Natural killer cell treated with Interleukin-12 subunit alpha and Interleukin-12 subunit beta and Interleukin-15 and Interleukin-18, amount 100 ng/mL, for 72 hours (primary cell): ENCODE measurements at regions not wholly inside any gene's neighbourhood (a gene's known extent, or its start where the extent isn't known, plus 50 kb on each side); places are given as distances from the start of the nearest gene placed in this dataset.

ENCODE experiments used
- ATAC-seq, 2 donors: fragments of 150-1000 bp; cut with Tn5 transposase in 1 of 2; sonication (Bioruptor Pico), chemical (Tn5 transposase) in 1 of 2; 2 replicates each; pipeline ENCODE4 v1.10.0; 2021
- DNase-seq: peaks from one replicate; pipeline ENCODE4 v3.0.0; 2022; ENCODE audit warnings: low spot score
- H3K27ac Mint-ChIP-seq, 2 donors: 1 replicate in 1 of 2; 2 replicates in 1 of 2; pipeline ENCODE4 v1.8.0; 2022; ENCODE audit warnings: mixed read lengths in 2 of 2, mild to moderate bottlenecking in 1 of 2, moderate library complexity in 1 of 2
- H3K27me3 Mint-ChIP-seq, 2 donors: 1 replicate in 1 of 2; 2 replicates in 1 of 2; pipeline ENCODE4 v1.8.0; 2022; ENCODE audit warnings: mixed read lengths in 2 of 2
- H3K36me3 Mint-ChIP-seq: one replicate; pipeline ENCODE4 v1.8.0; 2022; ENCODE audit warnings: mixed read lengths
- H3K4me1 Mint-ChIP-seq, 2 donors: 1 replicate in 1 of 2; 2 replicates in 1 of 2; pipeline ENCODE4 v1.8.0; 2022; ENCODE audit warnings: low read depth in 2 of 2, mixed read lengths in 2 of 2, mild to moderate bottlenecking in 1 of 2
- H3K4me3 Mint-ChIP-seq: one replicate; pipeline ENCODE4 v1.8.0; 2022; ENCODE audit warnings: mixed read lengths
- H3K9me3 Mint-ChIP-seq: 2 replicates; pipeline ENCODE4 v1.8.0; 2022; ENCODE audit warnings: mixed read lengths

DNA sequence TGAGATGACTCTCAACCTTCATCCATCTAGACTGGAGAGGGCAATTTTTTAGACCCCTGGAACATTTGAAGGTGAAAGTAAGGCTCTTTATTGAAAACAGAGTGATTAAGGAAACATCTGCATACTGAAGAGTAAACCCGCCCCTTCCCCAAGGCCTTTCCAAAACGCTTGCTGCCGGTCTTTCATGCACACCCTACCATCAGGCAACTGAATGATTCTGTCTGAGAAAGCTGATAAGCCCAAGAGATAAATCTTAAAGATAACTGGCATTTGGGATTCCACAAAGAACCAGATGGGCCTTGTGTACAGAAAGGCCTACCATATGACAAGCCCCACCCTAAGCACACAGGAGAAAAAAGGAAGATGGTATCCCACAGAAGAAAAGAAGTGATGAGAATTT is 54.4 kb upstream of the PIK3R1 start:
- no peak for ATAC-seq
- Mint-ChIP-seq H3K4me3 (no peak overlapping the region), H3K4me1 (no peaks in the 10 kb centered on the region), H3K27ac (no peak overlapping the region), H3K36me3 (no peaks in the 10 kb centered on the region), H3K27me3 (peaks cover 0 to 4% of the 10 kb centered on the region in 2 donors), H3K9me3 (no peaks in the 10 kb centered on the region)
- no peak for DNase-seq

DNA sequence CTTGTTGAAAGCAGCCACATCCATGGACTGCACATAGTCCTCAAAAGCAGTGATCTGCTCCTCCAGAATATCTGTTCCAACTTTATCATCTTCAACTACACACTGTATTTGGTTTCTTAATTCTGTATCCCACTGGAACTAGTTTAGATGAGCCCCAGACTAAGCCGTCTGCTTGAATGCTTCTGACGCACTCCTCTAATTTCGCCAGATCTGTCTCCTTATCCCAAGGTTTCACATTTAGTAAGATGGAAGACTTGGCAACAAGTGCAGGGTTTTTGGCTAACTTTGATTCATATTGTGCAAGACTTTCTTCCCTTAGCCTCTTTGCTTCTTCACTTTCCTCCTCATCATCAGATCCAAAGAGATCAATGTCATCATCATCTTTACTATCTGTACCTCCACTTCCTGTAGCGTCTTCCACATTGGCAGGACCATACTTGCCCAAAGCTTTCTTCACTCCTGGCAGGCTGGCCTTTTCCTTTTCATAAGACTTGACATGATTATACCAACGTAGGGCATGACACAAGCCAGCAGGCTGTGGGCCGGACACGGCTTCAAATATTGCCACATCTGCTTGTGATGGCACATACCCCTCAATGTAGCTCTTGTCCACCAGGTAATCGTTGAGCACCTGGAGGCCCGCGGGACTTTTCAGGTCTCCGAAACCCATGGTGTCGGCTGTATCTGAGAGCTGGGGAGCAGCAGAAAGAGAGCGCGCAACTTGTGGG is 56.2 kb upstream of the PIK3R1 start:
- Mint-ChIP-seq H3K27me3 (peaks cover 0 to 6% of the 10 kb centered on the region in 2 donors), H3K27ac (no peak overlapping the region), H3K4me1 (no peaks in the 10 kb centered on the region), H3K9me3 (no peaks in the 10 kb centered on the region), H3K36me3 (no peaks in the 10 kb centered on the region), H3K4me3 (no peak overlapping the region)
- no peak for DNase-seq
- no peak for ATAC-seq

DNA sequence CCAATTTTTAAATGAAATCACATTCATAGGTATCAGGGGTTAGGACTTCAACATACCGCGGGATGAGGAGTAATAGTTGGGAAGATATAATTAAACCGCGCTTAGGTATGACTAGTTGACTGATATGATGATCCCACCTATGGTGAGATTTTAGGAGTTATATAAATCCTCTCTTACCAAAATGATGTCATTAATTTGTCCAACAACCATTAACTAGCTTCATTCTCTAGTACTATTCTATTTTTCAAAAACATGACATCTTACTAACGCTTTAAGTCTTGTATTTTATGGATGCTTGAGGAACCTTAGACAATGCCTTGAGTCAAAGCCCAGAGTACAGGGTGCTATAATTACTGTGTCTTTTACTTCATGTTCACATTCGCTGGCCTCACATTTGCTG is 59.6 kb upstream of the PIK3R1 start:
- Mint-ChIP-seq H3K4me1 (no peaks in the 10 kb centered on the region), H3K27ac (no peak overlapping the region), H3K27me3 (peaks cover 0 to 6% of the 10 kb centered on the region in 2 donors), H3K4me3 (no peak overlapping the region), H3K9me3 (no peaks in the 10 kb centered on the region), H3K36me3 (no peaks in the 10 kb centered on the region)
- no peak for ATAC-seq
- no peak for DNase-seq

DNA sequence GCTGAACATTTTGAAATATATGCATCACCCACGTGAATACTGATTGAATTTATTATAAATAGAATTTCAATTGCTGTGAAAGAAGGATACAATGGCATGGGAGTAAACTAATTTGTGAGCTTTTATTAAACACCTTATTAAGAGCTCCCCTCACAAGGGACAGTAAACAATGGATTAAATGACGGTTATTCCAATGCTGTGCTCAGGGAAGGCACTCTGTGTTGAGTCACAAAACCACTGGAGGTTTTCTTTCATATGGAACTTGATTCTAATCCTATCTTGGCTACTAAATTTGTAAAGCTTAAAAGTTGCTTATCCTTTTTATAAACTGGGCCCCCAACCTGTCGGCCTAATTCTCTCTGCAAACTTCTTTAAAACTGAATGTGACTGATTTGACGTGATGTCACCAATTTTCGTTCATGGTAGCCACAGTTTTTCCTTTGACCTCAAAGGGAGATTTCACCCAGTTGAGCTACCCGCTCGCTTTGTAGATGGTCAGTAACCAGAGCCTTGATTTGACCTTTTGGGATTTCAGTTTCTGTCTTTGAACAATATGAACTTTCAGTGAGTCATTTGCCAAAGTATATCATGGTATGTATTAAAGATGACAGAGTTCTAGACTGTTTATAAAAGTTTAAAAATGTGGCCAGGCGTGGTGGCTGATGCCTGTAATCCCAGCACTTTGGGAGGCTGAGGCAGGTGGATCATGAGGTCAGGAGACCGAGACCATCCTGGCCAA is 61.3 kb upstream of the PIK3R1 start:
- Mint-ChIP-seq H3K27me3 (peaks cover 0 to 3% of the 10 kb centered on the region in 2 donors), H3K4me3 (no peak overlapping the region), H3K9me3 (no peaks in the 10 kb centered on the region), H3K36me3 (no peaks in the 10 kb centered on the region), H3K27ac (no peak overlapping the region), H3K4me1 (peaks cover under 1 to 2% of the 10 kb centered on the region in 2 donors)
- ATAC-seq (no peak), DNase-seq (no peak)

DNA sequence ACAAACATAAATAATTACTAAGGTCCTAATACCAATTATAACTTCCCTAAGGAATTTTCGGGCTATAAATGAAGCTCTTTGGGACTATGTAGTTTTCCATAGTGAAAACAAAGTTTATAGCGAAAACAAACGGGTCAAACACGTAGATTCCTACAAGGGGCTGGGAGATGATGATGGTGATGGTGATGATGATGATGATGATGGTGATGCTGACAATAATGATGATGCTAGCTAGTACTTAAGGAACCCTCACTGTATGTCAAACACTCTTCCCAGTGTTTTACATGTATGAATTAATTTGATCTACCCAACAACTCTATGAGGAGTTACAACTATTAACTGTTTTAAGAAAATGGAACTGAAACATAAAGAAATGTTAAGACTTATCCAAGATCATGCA is 63.7 kb upstream of the PIK3R1 start:
- Mint-ChIP-seq H3K36me3 (no peaks in the 10 kb centered on the region), H3K27me3 (peaks cover 0 to 2% of the 10 kb centered on the region in 2 donors), H3K4me1 (peaks cover 12 to 19% of the 10 kb centered on the region in 2 donors), H3K4me3 (no peak overlapping the region), H3K27ac (no peak overlapping the region), H3K9me3 (no peaks in the 10 kb centered on the region)
- DNase-seq = no peak
- ATAC-seq = no peak

DNA sequence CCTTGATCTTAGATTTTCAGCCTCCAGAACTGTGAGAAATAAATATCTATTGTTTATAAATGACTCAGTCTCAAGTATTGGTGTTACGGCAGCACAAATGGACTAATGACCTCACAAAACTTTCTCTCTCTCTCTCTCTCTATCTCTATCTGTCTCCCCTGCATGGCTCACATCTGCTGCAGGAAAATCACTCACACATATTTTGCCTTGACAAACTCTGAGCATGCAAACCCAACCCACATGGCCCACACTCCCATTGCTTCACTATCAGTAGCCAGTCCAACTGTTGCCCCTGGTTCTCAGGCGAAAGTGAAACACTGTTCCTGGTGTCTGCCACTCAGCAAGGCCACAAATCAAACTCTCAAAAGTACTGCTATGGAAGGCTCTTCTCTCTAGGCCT is 66.4 kb upstream of the PIK3R1 start:
- no peak overlapping the region for H3K4me3 Mint-ChIP-seq
- no peaks in the 10 kb centered on the region for H3K27me3 Mint-ChIP-seq
- no peaks in the 10 kb centered on the region for H3K36me3 Mint-ChIP-seq
- DNase-seq = no peak
- no peak overlapping the region for H3K27ac Mint-ChIP-seq
- H3K4me1 Mint-ChIP-seq = peaks cover 12 to 19% of the 10 kb centered on the region in 2 donors
- ATAC-seq = no peak
- H3K9me3 Mint-ChIP-seq = no peaks in the 10 kb centered on the region

DNA sequence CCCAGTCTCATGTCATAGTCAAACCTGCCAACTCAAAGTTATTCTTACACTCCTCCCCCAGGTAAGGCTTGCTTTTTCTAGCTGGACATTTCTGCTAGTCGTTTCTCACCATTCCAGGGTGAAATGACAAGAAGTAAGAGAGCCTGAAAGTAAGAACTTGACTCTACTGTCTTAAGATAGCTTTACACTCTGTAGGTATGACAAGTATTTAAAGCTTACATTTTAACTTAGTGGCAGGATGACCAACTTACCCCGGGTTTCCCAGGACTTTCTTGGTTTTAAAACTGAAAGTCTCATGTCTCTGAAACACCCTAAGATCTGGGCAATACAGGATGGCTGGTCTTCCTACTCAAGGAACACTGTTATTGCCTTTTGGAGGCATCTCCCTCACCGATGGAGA is 67.5 kb upstream of the PIK3R1 start:
- Mint-ChIP-seq H3K9me3 (no peaks in the 10 kb centered on the region), H3K27ac (no peak overlapping the region), H3K4me3 (no peak overlapping the region), H3K27me3 (no peaks in the 10 kb centered on the region), H3K36me3 (peaks cover 4% of the 10 kb centered on the region), H3K4me1 (peaks cover 12 to 19% of the 10 kb centered on the region in 2 donors)
- ATAC-seq (peak; percentile 50 to 56), DNase-seq (no peak)

DNA sequence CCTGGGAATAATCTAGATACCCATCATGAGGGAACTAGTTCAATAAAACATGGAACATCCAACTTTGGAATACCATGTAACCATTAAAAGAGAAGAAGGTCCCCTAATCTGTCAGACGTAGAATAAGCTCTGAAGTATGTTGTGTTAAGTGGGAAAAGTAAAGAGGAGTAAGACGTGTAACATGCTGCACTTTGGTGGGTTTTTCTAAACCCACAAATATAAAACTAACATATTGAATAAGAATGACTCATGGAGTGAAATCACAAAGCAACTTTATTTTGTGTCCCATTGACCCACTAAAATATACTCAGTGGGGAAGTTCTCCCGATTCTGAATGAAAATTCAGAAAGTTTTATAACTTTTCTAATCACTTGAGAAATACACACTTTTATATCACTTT is 67.9 kb upstream of the PIK3R1 start:
- peak in 1 of 2 donors; percentile 51 for ATAC-seq
- Mint-ChIP-seq H3K4me1 (peaks cover 12 to 19% of the 10 kb centered on the region in 2 donors), H3K4me3 (no peak overlapping the region)

DNA sequence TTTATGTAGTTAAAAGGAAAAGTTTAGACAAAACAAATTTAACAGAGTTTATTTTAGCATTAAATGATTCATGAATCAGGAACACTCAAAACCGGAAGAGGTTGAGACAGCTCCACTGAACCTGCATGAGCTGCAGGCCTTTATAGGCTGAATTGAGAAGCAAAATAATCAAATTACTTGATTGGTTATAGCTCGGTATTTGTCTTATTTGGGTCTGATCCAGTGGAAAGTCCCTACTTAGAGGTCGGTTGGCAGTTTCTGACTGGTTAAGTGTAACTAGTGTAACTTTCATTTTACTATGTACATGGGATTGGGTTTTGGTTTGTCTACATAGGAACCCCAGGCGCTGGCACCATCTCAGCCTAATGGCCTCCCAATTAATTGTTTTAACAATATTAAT is 74.1 kb upstream of the PIK3R1 start:
- Mint-ChIP-seq H3K27me3 (peaks cover 0 to 2% of the 10 kb centered on the region in 2 donors), H3K27ac (peak overlapping the region in 1 of 2 donors; percentile 49), H3K4me1 (peaks cover 0 to 9% of the 10 kb centered on the region in 2 donors), H3K9me3 (peaks cover 3% of the 10 kb centered on the region), H3K36me3 (peaks cover 4% of the 10 kb centered on the region), H3K4me3 (peak overlapping the region; percentile 3)
- peak in 1 of 2 donors; percentile 81 for ATAC-seq
- no peak for DNase-seq

More for the DNA sequence above, 67.9 kb upstream of the PIK3R1 start:
- no peak for DNase-seq
- Mint-ChIP-seq H3K36me3 (peaks cover 4% of the 10 kb centered on the region), H3K9me3 (peaks cover 3% of the 10 kb centered on the region), H3K27me3 (no peaks in the 10 kb centered on the region), H3K27ac (peak overlapping the region in 1 of 2 donors; percentile 36)

DNA sequence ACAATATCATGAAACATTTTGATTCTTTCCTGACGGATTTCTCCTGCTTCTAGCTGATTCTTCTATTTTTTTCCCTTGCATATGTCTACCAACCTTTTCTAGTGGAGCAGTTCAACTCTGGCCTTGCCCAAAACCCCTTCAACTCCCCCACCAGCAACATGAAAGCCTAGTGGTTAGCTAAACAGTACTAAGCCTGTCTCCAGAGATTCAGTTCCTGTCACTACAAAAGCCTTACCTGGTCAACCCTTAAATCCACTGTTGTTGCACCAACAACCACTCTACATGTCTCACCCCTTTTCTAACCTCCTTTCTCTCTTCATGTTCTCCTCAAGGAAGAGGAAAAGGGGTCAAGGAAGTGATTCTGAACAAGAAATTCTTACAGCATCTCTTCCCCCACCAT is 74.8 kb upstream of the PIK3R1 start:
- Mint-ChIP-seq H3K4me3 (no peak overlapping the region), H3K27ac (peak overlapping the region; percentile 4 to 49), H3K27me3 (peaks cover under 1 to 3% of the 10 kb centered on the region in 2 donors), H3K36me3 (peaks cover 4% of the 10 kb centered on the region), H3K9me3 (peaks cover 3% of the 10 kb centered on the region), H3K4me1 (peaks cover 0 to 9% of the 10 kb centered on the region in 2 donors)
- ATAC-seq = no peak
- no peak for DNase-seq

DNA sequence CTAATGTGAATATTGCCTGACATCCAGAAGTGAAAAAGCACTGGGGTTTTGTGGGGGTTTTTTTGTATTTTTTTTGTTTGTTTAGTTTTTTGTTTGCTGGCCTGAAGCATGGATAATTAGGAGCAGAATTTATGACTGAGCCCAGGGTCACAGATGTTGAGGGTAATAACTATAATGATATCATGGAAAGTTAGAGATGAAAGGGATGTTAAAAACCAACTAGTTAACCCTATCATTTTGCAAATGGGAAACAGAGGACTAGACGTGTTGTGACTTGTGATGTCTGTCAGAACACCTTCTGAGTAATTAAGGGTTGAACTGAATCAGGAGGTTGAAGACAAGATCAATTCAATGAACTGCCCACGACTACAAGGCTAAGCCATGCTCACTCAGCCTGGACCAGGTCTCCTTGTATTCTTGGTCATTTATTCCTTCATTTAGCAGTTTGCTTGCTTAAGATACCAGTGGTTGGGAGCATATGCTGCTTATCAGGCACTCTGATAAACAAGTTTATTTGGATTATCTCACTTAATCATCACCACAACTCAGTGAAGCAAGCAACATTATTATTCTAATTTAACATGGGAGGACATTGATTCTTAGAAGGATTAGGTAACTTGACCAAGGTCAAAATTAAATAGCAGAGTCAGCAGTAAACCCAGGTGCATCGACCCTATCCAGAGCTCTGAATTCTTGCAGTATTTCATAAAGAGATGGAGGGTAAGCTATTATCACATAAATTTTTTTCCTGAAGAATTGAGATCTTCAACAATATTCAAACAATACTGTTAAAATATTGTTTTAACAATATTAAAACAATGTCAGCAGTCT is 75.7 kb upstream of the PIK3R1 start:
- Mint-ChIP-seq H3K27me3 (peaks cover 9 to 12% of the 10 kb centered on the region in 2 donors), H3K9me3 (peaks cover 3% of the 10 kb centered on the region), H3K4me3 (no peak overlapping the region), H3K4me1 (peaks cover 0 to 9% of the 10 kb centered on the region in 2 donors), H3K36me3 (peaks cover 4% of the 10 kb centered on the region), H3K27ac (no peak overlapping the region)
- no peak for DNase-seq
- no peak for ATAC-seq

DNA sequence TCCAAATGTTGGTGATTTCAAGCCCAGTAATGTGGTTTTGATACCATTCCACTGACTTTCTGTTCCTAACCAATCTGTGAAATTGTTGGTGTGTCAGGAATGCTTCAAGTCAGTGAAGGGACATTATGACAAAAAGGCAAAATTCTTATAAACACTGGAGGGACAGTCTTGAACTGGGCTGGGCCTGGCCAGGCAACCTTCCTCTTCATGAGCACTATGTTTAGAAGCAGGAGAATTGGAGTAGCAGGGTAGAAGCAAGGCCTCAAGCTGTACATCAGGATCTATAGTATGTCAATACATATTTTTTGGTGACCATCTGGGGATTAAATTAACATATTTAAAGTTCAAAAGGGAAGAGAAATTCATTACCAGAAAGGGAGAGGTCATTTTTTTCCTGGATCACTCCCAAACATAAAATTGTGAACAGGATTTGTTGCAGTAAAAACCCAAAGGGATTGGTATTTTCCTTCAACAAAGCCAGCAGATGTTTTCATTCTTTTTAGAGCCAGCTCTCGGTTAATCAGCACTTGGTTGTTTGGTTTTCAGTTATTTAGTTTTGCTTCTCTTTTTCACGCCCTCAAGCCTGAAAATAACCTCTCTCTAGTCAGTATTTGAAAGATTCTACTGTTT is 77.9 kb upstream of the PIK3R1 start:
- Mint-ChIP-seq H3K27me3 (peaks cover 10 to 17% of the 10 kb centered on the region in 2 donors), H3K27ac (no peak overlapping the region), H3K4me3 (no peak overlapping the region), H3K4me1 (peaks cover 0 to 9% of the 10 kb centered on the region in 2 donors), H3K36me3 (no peaks in the 10 kb centered on the region), H3K9me3 (no peaks in the 10 kb centered on the region)
- DNase-seq (no peak), ATAC-seq (no peak)

DNA sequence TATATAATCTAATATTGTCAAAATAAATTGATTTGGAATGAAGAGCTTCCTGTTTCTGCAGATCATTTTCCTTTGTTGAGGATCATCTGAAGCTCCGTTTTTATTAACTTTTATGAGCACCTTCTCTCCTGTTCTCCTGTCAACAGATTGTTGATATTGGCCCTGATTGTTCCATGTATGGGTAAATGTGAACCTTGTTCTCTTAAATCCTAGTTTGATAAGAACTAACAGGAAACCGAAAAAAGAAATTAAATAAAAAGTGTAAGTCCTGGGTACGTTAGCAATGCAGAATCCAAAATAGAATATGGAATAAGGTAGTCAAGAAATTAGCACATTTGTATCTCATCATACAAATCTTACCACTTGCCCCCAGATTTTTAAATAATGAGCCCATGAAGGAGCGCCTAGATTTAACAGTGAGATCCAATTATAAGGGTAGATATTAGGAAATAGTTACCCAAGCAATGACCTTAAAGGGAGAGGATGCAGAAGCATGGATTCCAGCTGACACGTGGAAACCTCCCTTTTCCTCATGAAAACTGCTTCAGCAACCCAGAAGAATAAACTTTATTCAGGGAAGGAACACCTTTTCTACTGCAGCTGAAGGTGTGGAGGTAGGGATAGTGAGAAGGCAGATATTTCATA is 80.8 kb upstream of the PIK3R1 start:
- H3K4me3 Mint-ChIP-seq = no peak overlapping the region
- no peak overlapping the region for H3K27ac Mint-ChIP-seq
- DNase-seq = no peak
- ATAC-seq = no peak
- no peaks in the 10 kb centered on the region for H3K9me3 Mint-ChIP-seq
- no peaks in the 10 kb centered on the region for H3K4me1 Mint-ChIP-seq
- H3K36me3 Mint-ChIP-seq = no peaks in the 10 kb centered on the region
- H3K27me3 Mint-ChIP-seq = peaks cover 18 to 19% of the 10 kb centered on the region in 2 donors
